ENCODE measurements at regions not wholly inside any gene's neighbourhood (a gene's known extent, or its start where the extent isn't known, plus 50 kb on each side); places are given as distances from the start of the nearest gene placed in this dataset.
A peak's percentile ranks its signal among the peaks of the same experiment; 100 is the strongest.
"Not testable (repeated sequence)": the region's sequence is repeated elsewhere in the genome, so short reads cannot be mapped to it uniquely, and the experiment has no call there.

GRCh38 chr2:84288293-84288692, 170.8 kb downstream of the SUCLG1 start:
- peak; percentile 12 for DNase-seq (ENCODE audit: low read depth)

- DNase-seq (ENCODE audit: low read depth): no peak
Measured at GRCh38 chr2:84286878-84287277, 172.2 kb downstream of the SUCLG1 start.

- DNase-seq (ENCODE audit: low read depth): peak; percentile 3
Measured at GRCh38 chr2:84285056-84285747, 173.9 kb downstream of the SUCLG1 start.

GRCh38 chr2:84283506-84283905, 175.6 kb downstream of the SUCLG1 start:
- no peak for DNase-seq (ENCODE audit: low read depth)

- no peak for DNase-seq (ENCODE audit: low read depth)
Measured at GRCh38 chr2:84281510-84281909, 177.6 kb downstream of the SUCLG1 start.

GRCh38 chr2:84280873-84281272, 178.2 kb downstream of the SUCLG1 start:
- DNase-seq (ENCODE audit: low read depth): no peak

- no peak for DNase-seq (ENCODE audit: low read depth)
Measured at GRCh38 chr2:84278386-84278785, 180.7 kb downstream of the SUCLG1 start.

- DNase-seq (ENCODE audit: low read depth): no peak
Measured at GRCh38 chr2:84276590-84277255, 182.4 kb downstream of the SUCLG1 start.

- no peak for DNase-seq (ENCODE audit: low read depth)
Measured at GRCh38 chr2:84273406-84273805, 185.7 kb downstream of the SUCLG1 start.

- no peak for DNase-seq (ENCODE audit: low read depth)
Measured at GRCh38 chr2:84271977-84272376, 187.1 kb downstream of the SUCLG1 start.

GRCh38 chr2:84257831-84258230, 201.2 kb downstream of the SUCLG1 start:
- no peak for DNase-seq (ENCODE audit: low read depth)

- DNase-seq (ENCODE audit: low read depth): no peak
Measured at GRCh38 chr2:84251651-84252302, 207.3 kb downstream of the SUCLG1 start.

GRCh38 chr2:84249140-84249539, 209.9 kb downstream of the SUCLG1 start:
- DNase-seq (ENCODE audit: low read depth): no peak

GRCh38 chr2:84247532-84247931, 211.5 kb downstream of the SUCLG1 start:
- DNase-seq (ENCODE audit: low read depth): peak; percentile 40

- no peak for DNase-seq (ENCODE audit: low read depth)
Measured at GRCh38 chr2:84243788-84244733, 215.0 kb downstream of the SUCLG1 start.

- DNase-seq (ENCODE audit: low read depth): no peak
Measured at GRCh38 chr2:84238907-84239306, 220.2 kb downstream of the SUCLG1 start.

- no peak for DNase-seq (ENCODE audit: low read depth)
Measured at GRCh38 chr2:84236288-84236687, 222.8 kb downstream of the SUCLG1 start.

- peak; percentile 5 for DNase-seq (ENCODE audit: low read depth)
Measured at GRCh38 chr2:84234103-84234502, 225.0 kb downstream of the SUCLG1 start.

- no peak for DNase-seq (ENCODE audit: low read depth)
Measured at GRCh38 chr2:84231478-84231877, 227.6 kb downstream of the SUCLG1 start.

GRCh38 chr2:84224121-84224520, 235.0 kb downstream of the SUCLG1 start:
- DNase-seq (ENCODE audit: low read depth): no peak

GRCh38 chr2:84223191-84223590, 235.9 kb downstream of the SUCLG1 start:
- peak; percentile 33 for DNase-seq (ENCODE audit: low read depth)

- DNase-seq (ENCODE audit: low read depth): not testable (repeated sequence)
Measured at GRCh38 chr2:84221102-84221501, 238.0 kb downstream of the SUCLG1 start.

Data from M059J (cell line).